HepG2 (cell line): ENCODE measurements at regions not wholly inside any gene's neighbourhood (a gene's known extent, or its start where the extent isn't known, plus 50 kb on each side); places are given as distances from the start of the nearest gene placed in this dataset.

Source experiments
- ATAC-seq: fragments of 200-7000 bp; cut with Tn5 transposase; 3 replicates; pipeline ENCODE4 v1.9.1; 2020; ENCODE audit warnings: mild to moderate bottlenecking, moderate library complexity
- BruUV-seq: library from RNA; stranded (reverse); fragments of 400-500 nt; replicated peaks from 2 replicates; lab custom pipeline; 2021; lab: Mats Ljungman, UMichigan
- CTCF ChIA-PET: fragments of 300-600 bp; formaldehyde crosslinking; extraction: SDS; loops from one replicate; lab custom pipeline; 2021; ENCODE audit warnings: low total read pairs, inconsistent platforms, low intra/inter-chr PET ratio; lab: Yijun Ruan, JAX
- POLR2A ChIA-PET: fragments of 350-600 bp; sonication (Branson Sonifier 250); formaldehyde crosslinking; loops from one replicate; lab custom pipeline; 2020; ENCODE audit warnings: antibody characterized with exemption, inconsistent platforms; lab: Yijun Ruan, JAX
- DNase-seq: peaks from one replicate; pipeline ENCODE4 v3.0.0-alpha.2; 2015; ENCODE audit warnings: low spot score
- FAIRE-seq: peaks from 3 replicates; lab custom pipeline; 2011; peaks lifted over from hg19 to GRCh38; lab: Jason Lieb, UNC
- H2AFZ ChIP-seq: one replicate; pipeline ENCODE4 v1.6.1; 2011; ENCODE audit warnings: low read length, inconsistent platforms
- H3K27ac ChIP-seq: fragments of 300-600 bp; 3 replicates; pipeline ENCODE4 v1.8.0; 2011; ENCODE audit warnings: mixed run types, mild to moderate bottlenecking, mixed read lengths, low read length, inconsistent platforms; ENCODE audit not compliant: insufficient read depth; ENCODE audit errors: extremely low read length
- H3K27me3 ChIP-seq, 2 experiments: fragments of 200-600 bp in 1 of 2; 2 replicates in 1 of 2; 3 replicates in 1 of 2; pipeline versions ENCODE4 v1.6.0 to v1.8.0; 2011; ENCODE audit warnings: low read length in 2 of 2, mild to moderate bottlenecking in 2 of 2, moderate library complexity in 2 of 2, inconsistent platforms in 1 of 2; ENCODE audit not compliant: insufficient read depth in 2 of 2, control insufficient read depth in 1 of 2
- H3K36me3 ChIP-seq, 2 experiments: fragments of 200-600 bp in 1 of 2; replicated peaks in 1 of 2; 2 replicates in 1 of 2; 3 replicates in 1 of 2; pipeline versions ENCODE4 v1.5.1 to v1.8.0; 2011; ENCODE audit warnings: low read length in 2 of 2, inconsistent platforms in 1 of 2; ENCODE audit not compliant: insufficient read depth in 2 of 2, control insufficient read depth in 1 of 2
- H3K4me1 ChIP-seq: 2 replicates; pipeline ENCODE4 v1.5.1; 2012; ENCODE audit warnings: low read length, inconsistent platforms; ENCODE audit not compliant: insufficient read depth
- H3K4me2 ChIP-seq: 2 replicates; pipeline ENCODE4 v1.6.0; 2011; ENCODE audit warnings: low read depth, low read length, inconsistent platforms
- H3K4me3 ChIP-seq, 3 experiments: fragments of 200-600 bp in 1 of 3; sonication (generic), shearing (Covaris generic) in 1 of 3; replicated peaks in 1 of 3; 2 replicates each; pipeline ENCODE4 v1.5.1; 2011 to 2016; ENCODE audit warnings: low read length in 3 of 3, inconsistent platforms in 2 of 3, low read depth in 2 of 3, mild to moderate bottlenecking in 2 of 3, control low read depth in 1 of 3, mixed read lengths in 1 of 3; ENCODE audit not compliant: insufficient read depth in 1 of 3
- H3K79me2 ChIP-seq: one replicate; pipeline ENCODE4 v1.6.1; 2011; ENCODE audit warnings: low read length, inconsistent platforms; ENCODE audit not compliant: insufficient read depth
- H3K9ac ChIP-seq: 2 replicates; pipeline ENCODE4 v1.6.0; 2011; ENCODE audit warnings: mild to moderate bottlenecking, low read depth, low read length, inconsistent platforms; ENCODE audit not compliant: insufficient read depth
- H3K9me3 ChIP-seq: 2 replicates; pipeline ENCODE4 v1.5.1; 2012; ENCODE audit warnings: mild to moderate bottlenecking, low read length
- H4K20me1 ChIP-seq: 2 replicates; pipeline ENCODE4 v1.6.0; 2011; ENCODE audit warnings: inconsistent platforms, mild to moderate bottlenecking, low read length, moderate library complexity; ENCODE audit not compliant: insufficient read depth
- ESRRA ChIP-seq: sonication (generic); formaldehyde crosslinking; IDR thresholded peaks from 2 replicates; pipeline ENCODE4 v1.5.1; 2020; ENCODE audit warnings: mild to moderate bottlenecking, low read depth, missing genetic modification reagents
- MTERF4 ChIP-seq: sonication (generic); formaldehyde crosslinking; IDR thresholded peaks from 2 replicates; pipeline ENCODE4 v1.8.0; 2023; ENCODE audit warnings: mild to moderate bottlenecking, missing genetic modification reagents
- SAFB2 ChIP-seq: sonication (generic); formaldehyde crosslinking; IDR thresholded peaks from 2 replicates; pipeline ENCODE4 v1.5.1; 2020; ENCODE audit warnings: missing genetic modification reagents, low read depth, mild to moderate bottlenecking, borderline replicate concordance
- ZNF280B ChIP-seq: sonication (generic); formaldehyde crosslinking; IDR thresholded peaks from 2 replicates; pipeline ENCODE4 v1.5.0; 2020; ENCODE audit warnings: missing genetic modification reagents, mild to moderate bottlenecking, borderline replicate concordance
- WGBS: methylation state at CpG from one replicate; pipeline ENCODE4 v1.1.6; 2017; ENCODE audit warnings: low lambda C conversion rate; 5-methylcytosine and 5-hydroxymethylcytosine counted together
- in situ Hi-C: cut with HindIII; loops from 2 replicates; pipeline ENCODE4 v1.10.0; 2017; ENCODE audit warnings: low pct_unique_long_range_greater_than_20kb; ENCODE audit not compliant: extremely low pct_ligation_motif_present
- intact Hi-C: fragments of 100-400 bp; cut with micrococcal nuclease; formaldehyde crosslinking; loops from one replicate; pipeline ENCODE4 v1.10.0; 2022; ENCODE audit not compliant: unreplicated experiment
- TF ChIP-seq, protein P1 (sequence below): sonication (generic); formaldehyde crosslinking; IDR thresholded peaks from 2 replicates; pipeline ENCODE4 v1.5.0; 2020; ENCODE audit warnings: mild to moderate bottlenecking, missing genetic modification reagents

GRCh38 chr13:104584481-104584880 lies 1518.3 kb upstream of the SLC10A2 start:
- peaks cover 37% of the 10 kb centered on the region for H3K9me3 ChIP-seq
- H3K27ac ChIP-seq, result no peak overlapping the region
- ATAC-seq (no peak), FAIRE-seq (no peak), DNase-seq (no peak)
- no peaks in the 10 kb centered on the region for H3K27me3 ChIP-seq
- no peaks in the 10 kb centered on the region for H3K79me2 ChIP-seq
- H3K4me3 ChIP-seq, result no peak overlapping the region
- 0% methylated on average over 1 of the region's 1 CpG for WGBS
- CTCF ChIA-PET, result no interaction called here
- no peak overlapping the region for H3K9ac ChIP-seq
- POLR2A ChIA-PET, result no interaction called here
- H2AFZ ChIP-seq, result no peak overlapping the region
- no peaks in the 10 kb centered on the region for H4K20me1 ChIP-seq
- no TSS peak for BruUV-seq
- intact Hi-C loops (loop anchor here (5.0 kb wide), 1 partner anchor 1403 kb away; no protein-coding TSS in a partner anchor), in situ Hi-C loops (no loop called here)
- H3K36me3 ChIP-seq, result no peaks in the 10 kb centered on the region
- no peak for TF ChIP-seq SAFB2 (CRISPR knock-in tag)
- TF ChIP-seq MTERF4, result no peak
- TF ChIP-seq ESRRA (CRISPR knock-in tag), result no peak
- TF ChIP-seq ZNF280B (CRISPR knock-in tag), result no peak
- TF ChIP-seq, protein P1, sequence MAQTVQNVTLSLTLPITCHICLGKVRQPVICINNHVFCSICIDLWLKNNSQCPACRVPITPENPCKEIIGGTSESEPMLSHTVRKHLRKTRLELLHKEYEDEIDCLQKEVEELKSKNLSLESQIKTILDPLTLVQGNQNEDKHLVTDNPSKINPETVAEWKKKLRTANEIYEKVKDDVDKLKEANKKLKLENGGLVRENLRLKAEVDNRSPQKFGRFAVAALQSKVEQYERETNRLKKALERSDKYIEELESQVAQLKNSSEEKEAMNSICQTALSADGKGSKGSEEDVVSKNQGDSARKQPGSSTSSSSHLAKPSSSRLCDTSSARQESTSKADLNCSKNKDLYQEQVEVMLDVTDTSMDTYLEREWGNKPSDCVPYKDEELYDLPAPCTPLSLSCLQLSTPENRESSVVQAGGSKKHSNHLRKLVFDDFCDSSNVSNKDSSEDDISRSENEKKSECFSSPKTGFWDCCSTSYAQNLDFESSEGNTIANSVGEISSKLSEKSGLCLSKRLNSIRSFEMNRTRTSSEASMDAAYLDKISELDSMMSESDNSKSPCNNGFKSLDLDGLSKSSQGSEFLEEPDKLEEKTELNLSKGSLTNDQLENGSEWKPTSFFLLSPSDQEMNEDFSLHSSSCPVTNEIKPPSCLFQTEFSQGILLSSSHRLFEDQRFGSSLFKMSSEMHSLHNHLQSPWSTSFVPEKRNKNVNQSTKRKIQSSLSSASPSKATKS, result no peak
- H3K4me1 ChIP-seq, result no peaks in the 10 kb centered on the region
- no peak overlapping the region for H3K4me2 ChIP-seq
